Gastroesophageal sphincter (tissue), 4 donors: ENCODE measurements at regions not wholly inside any gene's neighbourhood (a gene's known extent, or its start where the extent isn't known, plus 50 kb on each side); places are given as distances from the start of the nearest gene placed in this dataset.

Experiments used
- ATAC-seq: fragments of 150-250 bp; one replicate; pipeline ENCODE4 v1.9.1; 2016; ENCODE audit warnings: mild to moderate bottlenecking, moderate library complexity
- H3K27ac ChIP-seq, 4 donors: fragments of 200-600 bp; sonication (generic) in 3 of 4; 1 replicate in 3 of 4; 2 replicates in 1 of 4; pipeline ENCODE4 v1.5.1; 2016 to 2019
- H3K27me3 ChIP-seq: fragments of 200-600 bp; sonication (generic); one replicate; pipeline ENCODE4 v1.5.1; 2019
- H3K36me3 ChIP-seq, 2 donors: fragments of 200-600 bp; sonication (generic); one replicate each; pipeline ENCODE4 v1.5.1; 2019; ENCODE audit warnings: control low read depth in 1 of 2
- H3K4me1 ChIP-seq, 3 donors: fragments of 200-600 bp; sonication (generic); 1 replicate in 2 of 3; 2 replicates in 1 of 3; pipeline ENCODE4 v1.5.1; 2016 to 2019; ENCODE audit warnings: control low read depth in 2 of 3
- H3K4me3 ChIP-seq, 2 donors: fragments of 200-600 bp; sonication (generic); one replicate each; pipeline ENCODE4 v1.5.1; 2019; ENCODE audit warnings: mild to moderate bottlenecking in 1 of 2, moderate library complexity in 1 of 2
- H3K9me3 ChIP-seq, 3 donors: fragments of 200-600 bp; sonication (generic); one replicate each; pipeline ENCODE4 v1.5.1; 2017 to 2019; ENCODE audit warnings: control low read depth in 2 of 3
- EP300 ChIP-seq: sonication (generic); formaldehyde crosslinking; IDR thresholded peaks from one replicate; pipeline ENCODE4 v1.6.1; 2017; ENCODE audit warnings: antibody characterized with exemption, mild to moderate bottlenecking
- POLR2A ChIP-seq, 2 donors: fragments of 450-650 bp; IDR thresholded peaks; one replicate each; pipeline ENCODE4 v1.6.1; 2017; ENCODE audit warnings: antibody characterized with exemption in 2 of 2, mild to moderate bottlenecking in 2 of 2, moderate library complexity in 1 of 2
- POLR2AphosphoS5 ChIP-seq: sonication (generic); formaldehyde crosslinking; IDR thresholded peaks from one replicate; pipeline ENCODE4 v1.6.1; 2017; ENCODE audit warnings: antibody characterized with exemption
- WGBS, 2 donors: methylation state at CpG; one replicate each; pipeline ENCODE4 v1.1.5; 2018; ENCODE audit warnings: low coverage in 1 of 2; 5-methylcytosine and 5-hydroxymethylcytosine counted together
- TF ChIP-seq, protein P1 (sequence below), 4 experiments: fragments of 200-600 bp in 2 of 4; fragments of 450-650 bp in 2 of 4; sonication (generic) in 1 of 4; IDR thresholded peaks; one replicate each; pipeline ENCODE4 v1.5.1; 2017 to 2019; ENCODE audit warnings: antibody characterized with exemption in 4 of 4, mild to moderate bottlenecking in 2 of 4, moderate library complexity in 2 of 4

DNA sequence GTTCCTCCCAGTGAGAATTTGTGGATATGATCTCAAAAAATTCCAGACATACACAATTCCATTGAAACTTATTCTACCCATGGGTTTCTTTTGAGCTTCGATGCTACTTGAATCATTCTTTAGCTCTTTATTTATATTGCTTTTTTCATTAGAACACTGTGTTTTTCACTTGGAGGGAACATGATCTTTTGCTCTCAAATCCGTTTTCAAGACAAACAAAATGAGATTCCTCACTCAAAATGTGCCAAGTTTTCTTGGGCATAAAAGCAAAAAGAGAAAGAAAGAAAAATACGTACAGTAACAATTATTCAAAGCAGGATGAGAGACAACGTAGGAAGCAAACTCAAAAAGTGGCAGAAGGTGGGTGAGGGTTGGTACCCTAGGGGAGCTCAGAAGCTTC, 118.8 kb upstream of the PDZRN3 start:
- ATAC-seq = no peak
- peaks cover 0 to 23% (median 0%) of the 10 kb centered on the region in 3 donors for H3K4me1 ChIP-seq
- 44 to 50% methylated on average over 1 to 4 of the region's 4 CpGs for WGBS, 2 donors
- no peaks in the 10 kb centered on the region for H3K27me3 ChIP-seq
- no peak overlapping the region for H3K4me3 ChIP-seq
- H3K36me3 ChIP-seq = no peaks in the 10 kb centered on the region
- TF ChIP-seq POLR2AphosphoS5 (no peak), EP300 (no peak), POLR2A (IDR thresholded peaks at IDR 0.05) (no peak)
- TF ChIP-seq, protein P1, sequence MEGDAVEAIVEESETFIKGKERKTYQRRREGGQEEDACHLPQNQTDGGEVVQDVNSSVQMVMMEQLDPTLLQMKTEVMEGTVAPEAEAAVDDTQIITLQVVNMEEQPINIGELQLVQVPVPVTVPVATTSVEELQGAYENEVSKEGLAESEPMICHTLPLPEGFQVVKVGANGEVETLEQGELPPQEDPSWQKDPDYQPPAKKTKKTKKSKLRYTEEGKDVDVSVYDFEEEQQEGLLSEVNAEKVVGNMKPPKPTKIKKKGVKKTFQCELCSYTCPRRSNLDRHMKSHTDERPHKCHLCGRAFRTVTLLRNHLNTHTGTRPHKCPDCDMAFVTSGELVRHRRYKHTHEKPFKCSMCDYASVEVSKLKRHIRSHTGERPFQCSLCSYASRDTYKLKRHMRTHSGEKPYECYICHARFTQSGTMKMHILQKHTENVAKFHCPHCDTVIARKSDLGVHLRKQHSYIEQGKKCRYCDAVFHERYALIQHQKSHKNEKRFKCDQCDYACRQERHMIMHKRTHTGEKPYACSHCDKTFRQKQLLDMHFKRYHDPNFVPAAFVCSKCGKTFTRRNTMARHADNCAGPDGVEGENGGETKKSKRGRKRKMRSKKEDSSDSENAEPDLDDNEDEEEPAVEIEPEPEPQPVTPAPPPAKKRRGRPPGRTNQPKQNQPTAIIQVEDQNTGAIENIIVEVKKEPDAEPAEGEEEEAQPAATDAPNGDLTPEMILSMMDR (IDR thresholded peaks at IDR 0.05) = no peak
- H3K27ac ChIP-seq = peak overlapping the region in 2 of 4 donors; percentile 14 to 28
- H3K9me3 ChIP-seq = no peaks in the 10 kb centered on the region

DNA sequence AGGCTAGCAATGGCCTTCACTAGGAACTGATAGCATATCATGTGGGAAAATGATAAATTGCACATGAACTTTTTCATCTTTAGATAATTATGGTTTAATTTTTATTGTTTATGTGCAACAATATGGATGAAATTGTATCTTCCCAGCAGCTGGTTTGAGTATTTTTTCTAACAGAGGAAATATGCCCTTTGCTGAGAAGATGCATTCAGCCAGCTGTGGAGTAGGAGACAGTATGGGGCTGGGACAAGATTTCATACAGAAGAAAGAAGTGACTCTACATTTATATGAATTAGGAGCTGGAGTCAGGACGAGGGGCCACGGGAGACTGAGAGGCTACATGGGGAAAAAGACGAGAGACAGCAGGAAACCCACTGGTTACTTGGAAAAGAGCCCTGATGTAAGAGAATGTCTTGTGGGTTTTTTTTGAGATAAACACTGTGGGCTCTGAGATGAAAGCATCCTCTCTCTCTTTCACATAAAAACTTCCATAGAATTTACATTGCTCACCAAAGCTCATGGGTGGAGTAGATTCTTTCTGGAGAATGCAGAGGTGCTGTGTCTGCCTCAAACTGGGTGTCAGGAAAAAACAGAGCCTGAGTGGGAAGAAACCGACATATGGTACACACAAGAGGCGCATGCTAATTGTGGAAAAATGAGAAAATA, 115.2 kb upstream of the PDZRN3 start:
- WGBS, 2 donors = 54 to 75% methylated on average over 4 to 5 of the region's 5 CpGs

DNA sequence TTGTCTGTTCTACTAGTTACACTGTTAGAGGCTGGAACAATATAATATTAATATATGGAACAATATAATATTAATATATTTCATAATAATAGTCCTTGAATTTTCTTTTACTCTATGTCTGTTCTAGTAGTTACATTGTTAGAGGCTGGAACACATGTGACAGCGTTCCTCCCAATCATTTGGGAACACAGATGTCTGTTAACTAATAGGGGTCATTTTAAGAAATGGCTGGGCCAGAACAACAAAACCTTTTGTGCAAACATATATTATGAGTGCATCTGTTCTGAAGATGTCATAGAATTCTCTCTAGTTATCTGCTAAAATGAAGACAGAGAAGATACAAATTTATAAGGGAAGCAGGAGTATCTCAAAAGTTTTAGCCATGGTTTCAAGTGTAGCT, 114.0 kb upstream of the PDZRN3 start:
- ATAC-seq = no peak
- TF ChIP-seq EP300 = no peak
- TF ChIP-seq POLR2A (IDR thresholded peaks at IDR 0.05) = no peak
- TF ChIP-seq POLR2AphosphoS5 = no peak
- TF ChIP-seq, protein P1 (IDR thresholded peaks at IDR 0.05) = no peak

More for the DNA sequence above, 115.2 kb upstream of the PDZRN3 start:
- no peaks in the 10 kb centered on the region for H3K27me3 ChIP-seq
- H3K9me3 ChIP-seq = no peaks in the 10 kb centered on the region
- peaks cover 0 to 18% (median 0%) of the 10 kb centered on the region in 3 donors for H3K4me1 ChIP-seq
- TF ChIP-seq POLR2AphosphoS5 = no peak
- TF ChIP-seq EP300 = no peak
- TF ChIP-seq POLR2A (IDR thresholded peaks at IDR 0.05) = no peak
- TF ChIP-seq, protein P1 (IDR thresholded peaks at IDR 0.05) = no peak
- no peaks in the 10 kb centered on the region for H3K36me3 ChIP-seq
- no peak for ATAC-seq
- H3K4me3 ChIP-seq = no peak overlapping the region
- no peak overlapping the region for H3K27ac ChIP-seq

DNA sequence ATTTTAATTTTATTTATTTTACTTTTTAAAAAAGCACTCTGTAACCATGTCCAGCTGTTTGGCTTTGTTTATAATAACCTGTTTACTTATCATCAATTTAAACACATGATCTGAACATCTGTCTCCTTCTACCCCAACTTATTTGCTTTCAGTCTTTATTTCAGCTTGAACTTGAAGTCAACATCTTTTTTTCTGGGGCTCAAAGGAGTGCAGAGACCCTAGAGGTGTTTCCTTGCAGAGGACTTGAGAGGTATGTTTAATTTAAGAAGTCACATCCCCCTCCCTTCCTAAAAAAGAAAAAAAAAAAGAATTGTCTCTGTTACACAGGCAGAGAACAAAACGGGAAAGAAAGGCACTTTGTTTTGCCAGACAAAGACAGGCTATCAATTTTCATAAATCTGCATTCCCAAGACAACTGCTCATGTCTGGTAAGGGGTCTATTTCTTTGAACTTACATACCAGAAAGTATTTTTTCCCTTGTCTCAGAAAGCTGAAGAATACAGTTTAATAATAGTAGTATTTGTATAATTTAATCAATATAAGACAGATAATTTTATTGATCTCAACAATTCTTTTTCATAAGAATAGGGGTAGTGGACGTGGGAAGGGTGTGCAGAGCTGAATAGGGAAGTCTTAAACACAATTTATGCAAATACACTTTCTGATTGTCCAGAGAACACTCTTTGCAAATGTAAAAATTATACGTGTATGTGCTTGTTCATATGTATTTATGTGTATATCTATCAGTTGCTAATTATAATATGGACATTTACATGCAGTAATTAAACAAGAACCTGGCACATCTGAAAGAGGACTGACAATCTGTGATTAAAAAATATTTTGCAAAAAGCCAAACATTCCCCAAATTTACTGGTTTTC, 109.7 kb upstream of the PDZRN3 start:
- Histone ChIP-seq H3K9me3 (no peaks in the 10 kb centered on the region), H3K36me3 (no peaks in the 10 kb centered on the region), H3K27ac (no peak overlapping the region), H3K4me1 (no peaks in the 10 kb centered on the region), H3K27me3 (no peaks in the 10 kb centered on the region), H3K4me3 (no peak overlapping the region)
- TF ChIP-seq, protein P1 (IDR thresholded peaks at IDR 0.05) = no peak
- TF ChIP-seq EP300 = no peak
- no peak for TF ChIP-seq POLR2AphosphoS5
- TF ChIP-seq POLR2A (IDR thresholded peaks at IDR 0.05) = no peak
- 39 to 65% methylated on average over 2 to 3 of the region's 3 CpGs for WGBS, 2 donors
- ATAC-seq = no peak

More for the DNA sequence above, 114.0 kb upstream of the PDZRN3 start:
- no peaks in the 10 kb centered on the region for H3K27me3 ChIP-seq
- 67 to 77% methylated on average over 1 of the region's 1 CpG for WGBS, 2 donors
- H3K4me1 ChIP-seq = peaks cover 0 to 12% (median 0%) of the 10 kb centered on the region in 3 donors
- no peak overlapping the region for H3K4me3 ChIP-seq
- H3K36me3 ChIP-seq = no peaks in the 10 kb centered on the region
- H3K9me3 ChIP-seq = no peaks in the 10 kb centered on the region
- H3K27ac ChIP-seq = no peak overlapping the region
